Smooth muscle cell of the brain vasculature (primary cell): ENCODE measurements at regions not wholly inside any gene's neighbourhood (a gene's known extent, or its start where the extent isn't known, plus 50 kb on each side); places are given as distances from the start of the nearest gene placed in this dataset.
"Not testable (repeated sequence)": the region's sequence is repeated elsewhere in the genome, so short reads cannot be mapped to it uniquely, and the experiment has no call there.

ENCODE experiments used
- DNase-seq: peaks from one replicate; pipeline ENCODE4 v3.0.0-alpha.2; 2012; ENCODE audit warnings: low read depth, low spot score

GRCh38 chr2:240191001-240191400 lies 50.5 kb upstream of the OTOS start:
- DNase-seq: no peak

- DNase-seq: no peak
These were observed 52.2 kb upstream of the OTOS start for GRCh38 chr2:240192661-240193060.

- DNase-seq: not testable (repeated sequence)
These were observed 53.9 kb upstream of the OTOS start for GRCh38 chr2:240194341-240194762.

GRCh38 chr2:240195316-240195861 lies 54.9 kb upstream of the OTOS start:
- no peak for DNase-seq

GRCh38 chr2:240196716-240197461 lies 56.4 kb upstream of the OTOS start:
- no peak for DNase-seq

GRCh38 chr2:240197462-240198139 lies 57.1 kb upstream of the OTOS start:
- no peak for DNase-seq

GRCh38 chr2:240198226-240198625 lies 57.8 kb upstream of the OTOS start:
- no peak for DNase-seq

GRCh38 chr2:240199133-240199870 lies 58.8 kb upstream of the OTOS start:
- no peak for DNase-seq

- no peak for DNase-seq
These were observed 60.0 kb upstream of the OTOS start for GRCh38 chr2:240200230-240201051.

- DNase-seq: no peak
These were observed 61.4 kb upstream of the OTOS start for GRCh38 chr2:240201866-240202265.

- no peak for DNase-seq
These were observed 62.1 kb upstream of the OTOS start for GRCh38 chr2:240202586-240202985.

- DNase-seq: no peak
These were observed 62.8 kb upstream of the OTOS start for GRCh38 chr2:240203031-240203787.

- no peak for DNase-seq
These were observed 63.4 kb upstream of the OTOS start for GRCh38 chr2:240203788-240204270.

- no peak for DNase-seq
These were observed 64.2 kb upstream of the OTOS start for GRCh38 chr2:240204431-240205276.

GRCh38 chr2:240205348-240205747 lies 64.9 kb upstream of the OTOS start:
- peak; percentile 49 for DNase-seq

GRCh38 chr2:240205772-240206171 lies 65.3 kb upstream of the OTOS start:
- DNase-seq: no peak

- no peak for DNase-seq
These were observed 66.2 kb upstream of the OTOS start for GRCh38 chr2:240206630-240207029.

- DNase-seq: no peak
These were observed 67.2 kb upstream of the OTOS start for GRCh38 chr2:240207661-240208060.

GRCh38 chr2:240208096-240208495 lies 67.6 kb upstream of the OTOS start:
- DNase-seq: no peak
